OCI-LY3 (cell line): ENCODE measurements at regions not wholly inside any gene's neighbourhood (a gene's known extent, or its start where the extent isn't known, plus 50 kb on each side); places are given as distances from the start of the nearest gene placed in this dataset.

Source experiments
- H2AFZ ChIP-seq: fragments of 200-600, 300-600 bp; shearing (Covaris generic); 2 replicates; pipeline ENCODE4 v1.6.0; 2014; ENCODE audit warnings: antibody characterized with exemption, low read depth, low read length
- H3K27ac ChIP-seq: fragments of 200-600, 300-600 bp; sonication (generic); 2 replicates; pipeline ENCODE4 v1.5.1; 2014; ENCODE audit warnings: mild to moderate bottlenecking, low read length, moderate library complexity, mixed read lengths
- H3K27me3 ChIP-seq: fragments of 200-600, 300-600 bp; sonication (generic); 2 replicates; pipeline ENCODE4 v1.6.1; 2014; ENCODE audit warnings: low read depth, low read length, mixed read lengths
- H3K36me3 ChIP-seq: fragments of 200-600, 300-600 bp; sonication (generic); replicated peaks from 2 replicates; pipeline ENCODE3; 2014; ENCODE audit warnings: low read depth, low read length, mixed read lengths
- H3K4me1 ChIP-seq: fragments of 300-600, 200-600 bp; sonication (generic); 2 replicates; pipeline ENCODE4 v1.6.1; 2014; ENCODE audit warnings: low read length, mixed read lengths
- H3K4me2 ChIP-seq: fragments of 200-600, 300-600 bp; sonication (generic); 2 replicates; pipeline ENCODE4 v1.6.1; 2014; ENCODE audit warnings: low read length, mixed read lengths
- H3K4me3 ChIP-seq: fragments of 300-600, 200-600 bp; sonication (generic); 2 replicates; pipeline ENCODE4 v1.5.1; 2014; ENCODE audit warnings: antibody characterized with exemption, mild to moderate bottlenecking, low read length, moderate library complexity
- H3K79me2 ChIP-seq: fragments of 300-600, 200-600 bp; shearing (Covaris generic); 2 replicates; pipeline ENCODE4 v1.6.1; 2014; ENCODE audit warnings: mild to moderate bottlenecking, low read length, mixed read lengths
- H3K9ac ChIP-seq: fragments of 300-600, 200-600 bp; shearing (Covaris generic); 2 replicates; pipeline ENCODE4 v1.6.0; 2014; ENCODE audit warnings: mild to moderate bottlenecking, low read length, moderate library complexity
- H3K9me3 ChIP-seq: fragments of 200-600, 300-600 bp; shearing (Covaris generic); 2 replicates; pipeline ENCODE4 v1.6.1; 2014; ENCODE audit warnings: low read length, mixed read lengths; ENCODE audit not compliant: insufficient read depth
- H4K20me1 ChIP-seq: fragments of 200-600, 300-600 bp; sonication (generic); 2 replicates; pipeline ENCODE4 v1.6.1; 2016; ENCODE audit warnings: low read length, mixed read lengths; ENCODE audit not compliant: insufficient read depth
- CTCF ChIP-seq: fragments of 200-600, 300-600 bp; sonication (generic); IDR thresholded peaks from 2 replicates; pipeline ENCODE4 v1.5.1; 2014; ENCODE audit warnings: antibody characterized with exemption, low read length, low read depth
- EZH2phosphoT487 ChIP-seq: fragments of 200-600 bp; shearing (Covaris generic); IDR thresholded peaks from 2 replicates; pipeline ENCODE4 v1.6.1; 2018; ENCODE audit warnings: antibody characterized with exemption, mixed run types, low read depth

- H3K9me3 ChIP-seq: peaks cover 2% of the 10 kb centered on the region; the same call in 1 of the 2 replicates
- H2AFZ ChIP-seq: no peak overlapping the region
- TF ChIP-seq EZH2phosphoT487: no peak
- no peak for TF ChIP-seq CTCF
- H3K27me3 ChIP-seq: no peaks in the 10 kb centered on the region
- no peak overlapping the region for H3K27ac ChIP-seq
- H3K4me2 ChIP-seq: no peak overlapping the region
- no peaks in the 10 kb centered on the region for H3K79me2 ChIP-seq
- H3K9ac ChIP-seq: no peak overlapping the region
- no peak overlapping the region for H3K4me3 ChIP-seq
- no peaks in the 10 kb centered on the region for H3K36me3 ChIP-seq
- H4K20me1 ChIP-seq: no peaks in the 10 kb centered on the region
- no peaks in the 10 kb centered on the region for H3K4me1 ChIP-seq
These were observed 63.1 kb upstream of the CNOT2 start for GRCh38 chr12:70180130-70180529.

GRCh38 chr12:70185301-70185700 is 57.9 kb upstream of the CNOT2 start:
- H3K4me2 ChIP-seq: no peak overlapping the region

GRCh38 chr12:70186436-70186835 is 56.8 kb upstream of the CNOT2 start:
- Histone ChIP-seq H3K9ac (no peak overlapping the region), H3K36me3 (no peaks in the 10 kb centered on the region), H2AFZ (no peak overlapping the region), H3K27ac (no peak overlapping the region), H4K20me1 (no peaks in the 10 kb centered on the region), H3K27me3 (no peaks in the 10 kb centered on the region), H3K79me2 (no peaks in the 10 kb centered on the region), H3K4me3 (no peak overlapping the region), H3K9me3 (no peaks in the 10 kb centered on the region), H3K4me1 (no peaks in the 10 kb centered on the region), H3K4me2 (no peak overlapping the region)
- TF ChIP-seq EZH2phosphoT487 (no peak), CTCF (no peak)

More at GRCh38 chr12:70185301-70185700, 57.9 kb upstream of the CNOT2 start:
- Histone ChIP-seq H3K36me3 (no peaks in the 10 kb centered on the region), H3K4me3 (no peak overlapping the region), H3K27me3 (no peaks in the 10 kb centered on the region), H2AFZ (no peak overlapping the region), H3K4me1 (no peaks in the 10 kb centered on the region), H3K9ac (no peak overlapping the region), H3K9me3 (no peaks in the 10 kb centered on the region), H3K27ac (no peak overlapping the region), H3K79me2 (no peaks in the 10 kb centered on the region), H4K20me1 (no peaks in the 10 kb centered on the region)
- no peak for TF ChIP-seq CTCF
- TF ChIP-seq EZH2phosphoT487: no peak

GRCh38 chr12:70190262-70191010 is 52.8 kb upstream of the CNOT2 start:
- Histone ChIP-seq H4K20me1 (no peaks in the 10 kb centered on the region), H3K9ac (no peak overlapping the region), H3K9me3 (no peaks in the 10 kb centered on the region), H3K27me3 (no peaks in the 10 kb centered on the region), H3K4me1 (no peaks in the 10 kb centered on the region), H3K4me2 (no peak overlapping the region), H3K36me3 (no peaks in the 10 kb centered on the region), H3K4me3 (no peak overlapping the region), H3K79me2 (no peaks in the 10 kb centered on the region), H2AFZ (no peak overlapping the region), H3K27ac (no peak overlapping the region)
- TF ChIP-seq EZH2phosphoT487 (no peak), CTCF (no peak)
